Body of pancreas (tissue), 4 donors: ENCODE measurements at regions not wholly inside any gene's neighbourhood (a gene's known extent, or its start where the extent isn't known, plus 50 kb on each side); places are given as distances from the start of the nearest gene placed in this dataset.

Source experiments
- CTCF ChIP-seq, 7 experiments: fragments of 450-650 bp in 4 of 7; fragments of 200-600 bp in 3 of 7; sonication (generic) in 3 of 7; IDR thresholded peaks; one replicate each; pipeline ENCODE4 v1.5.1; 2016 to 2019; ENCODE audit warnings: antibody characterized with exemption in 7 of 7
- POLR2A ChIP-seq, 3 donors: fragments of 450-650 bp; IDR thresholded peaks; one replicate each; pipeline ENCODE4 v1.6.1; 2016; ENCODE audit warnings: antibody characterized with exemption in 3 of 3, mild to moderate bottlenecking in 2 of 3

- no peak for TF ChIP-seq CTCF (IDR thresholded peaks at IDR 0.05)
- TF ChIP-seq POLR2A (IDR thresholded peaks at IDR 0.05), result no peak
Observed at GRCh38 chr9:82149501-82149946, 161.0 kb downstream of the SPATA31D1 start.
